SK-N-SH (cell line): ENCODE measurements at regions not wholly inside any gene's neighbourhood (a gene's known extent, or its start where the extent isn't known, plus 50 kb on each side); places are given as distances from the start of the nearest gene placed in this dataset.

Experiments used
- REST ChIP-seq: IDR thresholded peaks from 2 replicates; pipeline ENCODE4 v1.6.1; 2012; ENCODE audit warnings: mild to moderate bottlenecking, low read depth, low read length, moderate library complexity
- SMC3 ChIP-seq: IDR thresholded peaks from 2 replicates; pipeline ENCODE4 v1.6.1; 2012; ENCODE audit warnings: low read depth, low read length, improper control_type of control experiment

GRCh38 chr18:25843791-25844190, 246.6 kb downstream of the SS18 start:
- TF ChIP-seq SMC3 (no peak), REST (no peak)
